ENCODE measurements at regions not wholly inside any gene's neighbourhood (a gene's known extent, or its start where the extent isn't known, plus 50 kb on each side); places are given as distances from the start of the nearest gene placed in this dataset.

- no peak for TF ChIP-seq CTCF (IDR thresholded peaks at IDR 0.05)
- TF ChIP-seq POLR2A (IDR thresholded peaks at IDR 0.05) = no peak
- TF ChIP-seq POLR2AphosphoS5 (IDR thresholded peaks at IDR 0.05; ENCODE audit: insufficient read depth in 1 of 2, low read depth in 1 of 2) = no peak
Measured at GRCh38 chr11:45073685-45074141, 72.7 kb upstream of the PRDM11 start.
